ENCODE measurements at regions not wholly inside any gene's neighbourhood (a gene's known extent, or its start where the extent isn't known, plus 50 kb on each side); places are given as distances from the start of the nearest gene placed in this dataset.

- no peak overlapping the region for H4K5ac ChIP-seq (ENCODE audit: insufficient read length, low read depth, low read length)
- no peak overlapping the region for H3K9ac ChIP-seq (replicated peaks in 1 of 4; ENCODE audit: extremely low read depth in 1 of 4, low read depth in 3 of 4, low read length in 3 of 4)
- H3K36me3 ChIP-seq (ENCODE audit: control insufficient read depth in 2 of 4, insufficient read depth in 4 of 4, low read length in 3 of 4): no peaks in the 10 kb centered on the region
- H3K79me2 ChIP-seq (ENCODE audit: control insufficient read depth in 1 of 2, insufficient read depth in 2 of 2, low read length in 2 of 2): no peaks in the 10 kb centered on the region
- no peak overlapping the region for H3K4me3 ChIP-seq (ENCODE audit: extremely low read depth in 1 of 4, insufficient read depth in 2 of 4, low read depth in 3 of 4, low read length in 4 of 4)
- no peaks in the 10 kb centered on the region for H3K27me3 ChIP-seq (replicated peaks in 1 of 4; ENCODE audit: control insufficient read depth in 3 of 4, extremely low read depth in 1 of 4, insufficient read depth in 3 of 4, low read length in 3 of 4)
- TF ChIP-seq, protein P1, sequence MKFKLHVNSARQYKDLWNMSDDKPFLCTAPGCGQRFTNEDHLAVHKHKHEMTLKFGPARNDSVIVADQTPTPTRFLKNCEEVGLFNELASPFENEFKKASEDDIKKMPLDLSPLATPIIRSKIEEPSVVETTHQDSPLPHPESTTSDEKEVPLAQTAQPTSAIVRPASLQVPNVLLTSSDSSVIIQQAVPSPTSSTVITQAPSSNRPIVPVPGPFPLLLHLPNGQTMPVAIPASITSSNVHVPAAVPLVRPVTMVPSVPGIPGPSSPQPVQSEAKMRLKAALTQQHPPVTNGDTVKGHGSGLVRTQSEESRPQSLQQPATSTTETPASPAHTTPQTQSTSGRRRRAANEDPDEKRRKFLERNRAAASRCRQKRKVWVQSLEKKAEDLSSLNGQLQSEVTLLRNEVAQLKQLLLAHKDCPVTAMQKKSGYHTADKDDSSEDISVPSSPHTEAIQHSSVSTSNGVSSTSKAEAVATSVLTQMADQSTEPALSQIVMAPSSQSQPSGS (IDR thresholded peaks at IDR 0.05; ENCODE audit: low read length): no peak
- no peak for TF ChIP-seq FOSL1 (IDR thresholded peaks at IDR 0.05; ENCODE audit: insufficient read depth, low read depth, low read length)
- no peak for TF ChIP-seq SUZ12 (IDR thresholded peaks at IDR 0.05; ENCODE audit: low read length)
- TF ChIP-seq RFX5 (IDR thresholded peaks at IDR 0.05; ENCODE audit: borderline replicate concordance, low read depth, low read length): no peak
- TF ChIP-seq EP300 (IDR thresholded peaks at IDR 0.05; ENCODE audit: borderline replicate concordance in 1 of 2, low read depth in 2 of 2, low read length in 2 of 2): no peak
- TF ChIP-seq ATF3 (IDR thresholded peaks at IDR 0.05; ENCODE audit: insufficient read depth, low read depth, low read length): no peak
- TF ChIP-seq JUND (IDR thresholded peaks at IDR 0.05; ENCODE audit: low read length): no peak
- TF ChIP-seq BACH1 (IDR thresholded peaks at IDR 0.05; ENCODE audit: low read length): no peak
- TF ChIP-seq NANOG (IDR thresholded peaks at IDR 0.05; ENCODE audit: insufficient read depth, low read depth, low read length, poor library complexity, severe bottlenecking): no peak
- TF ChIP-seq CBX8 (IDR thresholded peaks at IDR 0.05; ENCODE audit: borderline replicate concordance, low read depth, low read length): no peak
- H3K23me2 ChIP-seq (ENCODE audit: low read depth, low read length): no peaks in the 10 kb centered on the region
- H2BK5ac ChIP-seq (ENCODE audit: low read depth, low read length): no peak overlapping the region
- H2BK20ac ChIP-seq (ENCODE audit: low read length): no peak overlapping the region
- H3K14ac ChIP-seq (ENCODE audit: insufficient read length): no peak overlapping the region
- H3K23ac ChIP-seq (ENCODE audit: insufficient read length): no peak overlapping the region
- WGBS, 2 experiments (ENCODE audit: extremely low coverage in 1 of 2, insufficient coverage in 1 of 2, insufficient read length in 1 of 2, insufficient replicate concordance in 2 of 2, low coverage in 1 of 2, low lambda C conversion rate in 2 of 2, missing lambda C conversion rate in 1 of 2): 91% methylated on average over 4 of the region's 4 CpGs; no CpG with 5 or more reads in 1 of the 2 experiments
- ChIA-PET POLR2A (ENCODE audit: partially characterized antibody) (no interaction called here), CTCF (ENCODE audit: partially characterized antibody) (no interaction called here)
- H2BK12ac ChIP-seq (ENCODE audit: low read depth, low read length): no peak overlapping the region
- no peak overlapping the region for H3K18ac ChIP-seq (ENCODE audit: extremely low read depth, low read length)
- H4K8ac ChIP-seq (ENCODE audit: extremely low read depth, insufficient read depth, low read length): no peak overlapping the region
- no peak overlapping the region for H2AFZ ChIP-seq (ENCODE audit: low read length)
- no peak overlapping the region for H4K91ac ChIP-seq (replicated peaks; ENCODE audit: insufficient read length, low read length)
- H2BK120ac ChIP-seq (replicated peaks; ENCODE audit: low read depth, low read length): no peak overlapping the region
- FAIRE-seq (no peak), DNase-seq (ENCODE audit: low read depth in 1 of 2, low spot score in 2 of 2) (no peak)
- no peaks in the 10 kb centered on the region; a peak in 1 of 4 replicates for H3K9me3 ChIP-seq (ENCODE audit: insufficient read depth in 2 of 2, low read depth in 1 of 2, low read length in 1 of 2)
- H3K56ac ChIP-seq (replicated peaks; ENCODE audit: insufficient read length, low read depth, low read length): no peak overlapping the region
- no peak overlapping the region for H2BK15ac ChIP-seq (ENCODE audit: low read length)
- H3K27ac ChIP-seq (ENCODE audit: low read depth, low read length): no peak overlapping the region
- H3K79me1 ChIP-seq (ENCODE audit: low read depth, low read length): no peaks in the 10 kb centered on the region
- no peak overlapping the region for H3K4ac ChIP-seq (replicated peaks; ENCODE audit: insufficient read length, low read depth, low read length)
- H3K4me2 ChIP-seq (ENCODE audit: insufficient read depth in 1 of 2, low read depth in 2 of 2, low read length in 2 of 2): no peak overlapping the region
- H2AK5ac ChIP-seq (ENCODE audit: low read depth, low read length): no peak overlapping the region
- H3K4me1 ChIP-seq (replicated peaks in 1 of 4; ENCODE audit: control insufficient read depth in 3 of 4, insufficient read depth in 4 of 4, low read length in 3 of 4): no peaks in the 10 kb centered on the region
- H4K20me1 ChIP-seq (replicated peaks in 1 of 2; ENCODE audit: control insufficient read depth in 1 of 2, insufficient read depth in 2 of 2, low read length in 2 of 2): no peaks in the 10 kb centered on the region
These were observed 340.5 kb upstream of the MAOA start for GRCh38 chrX:43315622-43316021.
